ENCODE measurements at regions not wholly inside any gene's neighbourhood (a gene's known extent, or its start where the extent isn't known, plus 50 kb on each side); places are given as distances from the start of the nearest gene placed in this dataset.

GRCh38 chr6:142561511-142562265, 259.9 kb downstream of the ADGRG6 start:
- peak; percentile 20 for DNase-seq (ENCODE audit: low spot score)

- DNase-seq (ENCODE audit: low spot score) = no peak
These were observed 261.1 kb downstream of the ADGRG6 start for GRCh38 chr6:142562865-142563264.

- DNase-seq (ENCODE audit: low spot score) = peak; percentile 45
These were observed 265.0 kb downstream of the ADGRG6 start for GRCh38 chr6:142566628-142567396.

GRCh38 chr6:142567461-142567860, 265.7 kb downstream of the ADGRG6 start:
- no peak for DNase-seq (ENCODE audit: low spot score)

- DNase-seq (ENCODE audit: low spot score) = no peak
These were observed 267.2 kb downstream of the ADGRG6 start for GRCh38 chr6:142568857-142569597.

GRCh38 chr6:142569676-142570075, 267.9 kb downstream of the ADGRG6 start:
- peak; percentile 45 for DNase-seq (ENCODE audit: low spot score)

GRCh38 chr6:142570221-142570671, 268.4 kb downstream of the ADGRG6 start:
- DNase-seq (ENCODE audit: low spot score) = no peak

- DNase-seq (ENCODE audit: low spot score) = no peak
These were observed 291.1 kb downstream of the ADGRG6 start for GRCh38 chr6:142592876-142593275.

GRCh38 chr6:142597836-142598235, 296.0 kb downstream of the ADGRG6 start:
- DNase-seq (ENCODE audit: low spot score) = no peak

- DNase-seq (ENCODE audit: low spot score) = no peak
These were observed 299.6 kb downstream of the ADGRG6 start for GRCh38 chr6:142601427-142601826.

GRCh38 chr6:142602972-142603371, 301.2 kb downstream of the ADGRG6 start:
- no peak for DNase-seq (ENCODE audit: low spot score)

GRCh38 chr6:142605922-142606485, 304.2 kb downstream of the ADGRG6 start:
- no peak for DNase-seq (ENCODE audit: low spot score)

GRCh38 chr6:142612956-142613355, 311.1 kb downstream of the ADGRG6 start:
- DNase-seq (ENCODE audit: low spot score) = no peak

- no peak for DNase-seq (ENCODE audit: low spot score)
These were observed 312.2 kb downstream of the ADGRG6 start for GRCh38 chr6:142613981-142614380.

GRCh38 chr6:142617158-142617557, 315.4 kb downstream of the ADGRG6 start:
- DNase-seq (ENCODE audit: low spot score) = no peak

- DNase-seq (ENCODE audit: low spot score) = no peak
These were observed 320.0 kb downstream of the ADGRG6 start for GRCh38 chr6:142621822-142622221.

GRCh38 chr6:142624978-142625715, 319.8 kb downstream of the HIVEP2 start:
- no peak for DNase-seq (ENCODE audit: low spot score)

GRCh38 chr6:142627474-142627873, 317.5 kb downstream of the HIVEP2 start:
- DNase-seq (ENCODE audit: low spot score) = no peak

- no peak for DNase-seq (ENCODE audit: low spot score)
These were observed 313.2 kb downstream of the HIVEP2 start for GRCh38 chr6:142631517-142632385.

GRCh38 chr6:142633317-142633716, 311.7 kb downstream of the HIVEP2 start:
- no peak for DNase-seq (ENCODE audit: low spot score)

GRCh38 chr6:142635130-142635529, 309.8 kb downstream of the HIVEP2 start:
- no peak for DNase-seq (ENCODE audit: low spot score)
